ENCODE measurements at regions not wholly inside any gene's neighbourhood (a gene's known extent, or its start where the extent isn't known, plus 50 kb on each side); places are given as distances from the start of the nearest gene placed in this dataset.

DNA sequence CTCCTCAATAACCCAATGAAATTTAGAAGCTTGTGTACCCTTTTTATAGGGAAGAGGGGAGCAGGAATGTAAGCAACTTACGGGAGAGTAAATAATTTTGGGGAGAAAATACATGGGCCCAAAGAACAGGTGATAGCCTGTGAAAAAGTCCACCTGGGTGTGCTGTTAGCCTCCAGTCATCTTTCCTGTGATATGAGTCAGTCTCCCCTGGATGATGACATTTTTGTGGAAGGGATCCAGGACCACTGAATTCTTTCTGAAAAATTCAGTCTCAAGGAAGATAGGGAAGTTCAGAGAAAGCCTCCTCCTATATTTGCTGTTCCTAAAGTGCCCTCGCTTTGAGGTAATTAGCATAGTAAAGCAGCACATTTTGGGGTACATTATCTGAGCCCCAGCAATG is 149.8 kb downstream of the SQOR start:
- TF ChIP-seq, protein P1, sequence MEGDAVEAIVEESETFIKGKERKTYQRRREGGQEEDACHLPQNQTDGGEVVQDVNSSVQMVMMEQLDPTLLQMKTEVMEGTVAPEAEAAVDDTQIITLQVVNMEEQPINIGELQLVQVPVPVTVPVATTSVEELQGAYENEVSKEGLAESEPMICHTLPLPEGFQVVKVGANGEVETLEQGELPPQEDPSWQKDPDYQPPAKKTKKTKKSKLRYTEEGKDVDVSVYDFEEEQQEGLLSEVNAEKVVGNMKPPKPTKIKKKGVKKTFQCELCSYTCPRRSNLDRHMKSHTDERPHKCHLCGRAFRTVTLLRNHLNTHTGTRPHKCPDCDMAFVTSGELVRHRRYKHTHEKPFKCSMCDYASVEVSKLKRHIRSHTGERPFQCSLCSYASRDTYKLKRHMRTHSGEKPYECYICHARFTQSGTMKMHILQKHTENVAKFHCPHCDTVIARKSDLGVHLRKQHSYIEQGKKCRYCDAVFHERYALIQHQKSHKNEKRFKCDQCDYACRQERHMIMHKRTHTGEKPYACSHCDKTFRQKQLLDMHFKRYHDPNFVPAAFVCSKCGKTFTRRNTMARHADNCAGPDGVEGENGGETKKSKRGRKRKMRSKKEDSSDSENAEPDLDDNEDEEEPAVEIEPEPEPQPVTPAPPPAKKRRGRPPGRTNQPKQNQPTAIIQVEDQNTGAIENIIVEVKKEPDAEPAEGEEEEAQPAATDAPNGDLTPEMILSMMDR (IDR thresholded peaks at IDR 0.05; ENCODE audit: low read depth, low read length, missing input control) = no peak
- TF ChIP-seq, protein P2, sequence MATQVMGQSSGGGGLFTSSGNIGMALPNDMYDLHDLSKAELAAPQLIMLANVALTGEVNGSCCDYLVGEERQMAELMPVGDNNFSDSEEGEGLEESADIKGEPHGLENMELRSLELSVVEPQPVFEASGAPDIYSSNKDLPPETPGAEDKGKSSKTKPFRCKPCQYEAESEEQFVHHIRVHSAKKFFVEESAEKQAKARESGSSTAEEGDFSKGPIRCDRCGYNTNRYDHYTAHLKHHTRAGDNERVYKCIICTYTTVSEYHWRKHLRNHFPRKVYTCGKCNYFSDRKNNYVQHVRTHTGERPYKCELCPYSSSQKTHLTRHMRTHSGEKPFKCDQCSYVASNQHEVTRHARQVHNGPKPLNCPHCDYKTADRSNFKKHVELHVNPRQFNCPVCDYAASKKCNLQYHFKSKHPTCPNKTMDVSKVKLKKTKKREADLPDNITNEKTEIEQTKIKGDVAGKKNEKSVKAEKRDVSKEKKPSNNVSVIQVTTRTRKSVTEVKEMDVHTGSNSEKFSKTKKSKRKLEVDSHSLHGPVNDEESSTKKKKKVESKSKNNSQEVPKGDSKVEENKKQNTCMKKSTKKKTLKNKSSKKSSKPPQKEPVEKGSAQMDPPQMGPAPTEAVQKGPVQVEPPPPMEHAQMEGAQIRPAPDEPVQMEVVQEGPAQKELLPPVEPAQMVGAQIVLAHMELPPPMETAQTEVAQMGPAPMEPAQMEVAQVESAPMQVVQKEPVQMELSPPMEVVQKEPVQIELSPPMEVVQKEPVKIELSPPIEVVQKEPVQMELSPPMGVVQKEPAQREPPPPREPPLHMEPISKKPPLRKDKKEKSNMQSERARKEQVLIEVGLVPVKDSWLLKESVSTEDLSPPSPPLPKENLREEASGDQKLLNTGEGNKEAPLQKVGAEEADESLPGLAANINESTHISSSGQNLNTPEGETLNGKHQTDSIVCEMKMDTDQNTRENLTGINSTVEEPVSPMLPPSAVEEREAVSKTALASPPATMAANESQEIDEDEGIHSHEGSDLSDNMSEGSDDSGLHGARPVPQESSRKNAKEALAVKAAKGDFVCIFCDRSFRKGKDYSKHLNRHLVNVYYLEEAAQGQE (IDR thresholded peaks at IDR 0.05) = no peak
- TF ChIP-seq HNF4G (IDR thresholded peaks at IDR 0.05) = no peak
- TF ChIP-seq, protein P3, sequence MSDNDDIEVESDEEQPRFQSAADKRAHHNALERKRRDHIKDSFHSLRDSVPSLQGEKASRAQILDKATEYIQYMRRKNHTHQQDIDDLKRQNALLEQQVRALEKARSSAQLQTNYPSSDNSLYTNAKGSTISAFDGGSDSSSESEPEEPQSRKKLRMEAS (IDR thresholded peaks at IDR 0.05) = no peak
- TF ChIP-seq TAF1 (conservative IDR thresholded peaks at IDR 0.05) = no peak
